SU-DHL-6 (cell line): ENCODE measurements at regions not wholly inside any gene's neighbourhood (a gene's known extent, or its start where the extent isn't known, plus 50 kb on each side); places are given as distances from the start of the nearest gene placed in this dataset.

Experiments used
- H2AFZ ChIP-seq: fragments of 200-600 bp; sonication (generic); 2 replicates; pipeline ENCODE4 v1.6.1; 2014; ENCODE audit warnings: low read depth, mild to moderate bottlenecking, moderate library complexity, mixed read lengths, antibody characterized with exemption, low read length; ENCODE audit not compliant: severe bottlenecking
- H3F3A ChIP-seq: fragments of 200-600 bp; shearing (Covaris generic); 2 replicates; pipeline ENCODE4 v1.6.0; 2016; ENCODE audit warnings: antibody characterized with exemption, mild to moderate bottlenecking; ENCODE audit not compliant: insufficient read depth
- H3K27ac ChIP-seq: fragments of 200-600 bp; sonication (generic); 2 replicates; pipeline ENCODE4 v1.5.1; 2016; ENCODE audit warnings: low read depth, mild to moderate bottlenecking, low read length, moderate library complexity, mixed read lengths
- H3K27me3 ChIP-seq: fragments of 200-600 bp; sonication (generic), shearing (Covaris generic); 2 replicates; pipeline ENCODE4 v1.6.0; 2014; ENCODE audit warnings: mild to moderate bottlenecking, low read length
- H3K36me3 ChIP-seq: fragments of 200-600 bp; sonication (generic); 2 replicates; pipeline ENCODE4 v1.6.1; 2014; ENCODE audit warnings: mild to moderate bottlenecking, low read length, mixed read lengths
- H3K4me2 ChIP-seq: fragments of 300-600, 200-600 bp; shearing (Covaris generic), sonication (generic); 2 replicates; pipeline ENCODE4 v1.6.0; 2014; ENCODE audit warnings: low read length, low read depth, mild to moderate bottlenecking; ENCODE audit not compliant: poor library complexity, severe bottlenecking
- H3K4me3 ChIP-seq: fragments of 200-600 bp; sonication (generic); 2 replicates; pipeline ENCODE4 v1.5.1; 2014; ENCODE audit warnings: antibody characterized with exemption, low read length, mild to moderate bottlenecking, mixed read lengths; ENCODE audit not compliant: insufficient read depth, poor library complexity, severe bottlenecking
- H3K79me2 ChIP-seq: fragments of 200-600 bp; sonication (generic); 2 replicates; pipeline ENCODE4 v1.6.1; 2014; ENCODE audit warnings: mild to moderate bottlenecking, low read length, moderate library complexity; ENCODE audit not compliant: insufficient read depth
- H3K9ac ChIP-seq: fragments of 200-600 bp; sonication (generic); 2 replicates; pipeline ENCODE4 v1.7.0; 2014; ENCODE audit warnings: mild to moderate bottlenecking, low read length
- H3K9me2 ChIP-seq: fragments of 200-600 bp; sonication (generic); replicated peaks from 2 replicates; pipeline ENCODE4 v1.6.1; 2014; ENCODE audit warnings: low read length; ENCODE audit not compliant: insufficient read depth
- H3K9me3 ChIP-seq: fragments of 200-600 bp; sonication (generic); 2 replicates; pipeline ENCODE4 v1.6.1; 2014; ENCODE audit warnings: low read length, mixed read lengths; ENCODE audit not compliant: insufficient read depth
- H4K20me1 ChIP-seq: fragments of 200-600 bp; sonication (generic); 2 replicates; pipeline ENCODE4 v1.6.1; 2014; ENCODE audit warnings: low read depth, mild to moderate bottlenecking, antibody characterized with exemption, low read length, moderate library complexity, mixed read lengths
- EZH2phosphoT487 ChIP-seq: fragments of 200-600 bp; sonication (generic), shearing (Covaris generic); conservative IDR thresholded peaks from 2 replicates; pipeline ENCODE4 v1.6.1; 2018; ENCODE audit warnings: mild to moderate bottlenecking, antibody characterized with exemption, low read length, moderate library complexity, mixed read lengths
- TF ChIP-seq, protein P1 (sequence below): fragments of 200-600 bp; sonication (generic); IDR thresholded peaks from one replicate; pipeline ENCODE4 v1.5.1; 2017; ENCODE audit warnings: antibody characterized with exemption, mild to moderate bottlenecking, low read length, moderate library complexity; ENCODE audit not compliant: insufficient read depth, poor library complexity, severe bottlenecking

DNA sequence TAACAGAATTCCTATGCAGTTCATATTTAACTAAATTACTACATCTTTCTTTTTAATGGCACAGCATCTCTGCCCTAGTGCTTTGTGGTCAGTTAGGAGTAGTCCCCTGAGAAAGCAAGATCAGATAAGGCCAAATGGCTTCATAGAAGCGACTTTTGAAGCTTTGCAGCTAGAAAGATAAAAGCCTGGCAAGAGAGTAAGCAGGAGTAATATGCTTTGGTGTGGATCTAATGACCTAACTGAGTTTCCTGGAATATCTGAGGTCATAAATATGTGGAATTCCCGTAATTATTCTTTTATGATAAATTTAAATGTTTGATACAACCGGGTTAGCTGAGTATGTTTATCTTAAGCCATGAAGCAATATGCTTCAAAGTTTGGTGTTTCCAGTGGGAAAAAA lies 374.9 kb upstream of the LRRC3B start:
- Histone ChIP-seq H3F3A (no peaks in the 10 kb centered on the region), H3K27ac (no peak overlapping the region), H3K27me3 (peaks cover 3% of the 10 kb centered on the region; the same call in 1 of the 2 replicates), H3K9ac (no peak overlapping the region), H3K36me3 (no peaks in the 10 kb centered on the region), H3K4me3 (no peak overlapping the region), H3K79me2 (no peaks in the 10 kb centered on the region), H3K4me2 (no peak overlapping the region), H4K20me1 (no peaks in the 10 kb centered on the region), H3K9me3 (no peaks in the 10 kb centered on the region), H3K9me2 (no peaks in the 10 kb centered on the region), H2AFZ (no peak overlapping the region)
- TF ChIP-seq EZH2phosphoT487, result no peak
- TF ChIP-seq, protein P1, sequence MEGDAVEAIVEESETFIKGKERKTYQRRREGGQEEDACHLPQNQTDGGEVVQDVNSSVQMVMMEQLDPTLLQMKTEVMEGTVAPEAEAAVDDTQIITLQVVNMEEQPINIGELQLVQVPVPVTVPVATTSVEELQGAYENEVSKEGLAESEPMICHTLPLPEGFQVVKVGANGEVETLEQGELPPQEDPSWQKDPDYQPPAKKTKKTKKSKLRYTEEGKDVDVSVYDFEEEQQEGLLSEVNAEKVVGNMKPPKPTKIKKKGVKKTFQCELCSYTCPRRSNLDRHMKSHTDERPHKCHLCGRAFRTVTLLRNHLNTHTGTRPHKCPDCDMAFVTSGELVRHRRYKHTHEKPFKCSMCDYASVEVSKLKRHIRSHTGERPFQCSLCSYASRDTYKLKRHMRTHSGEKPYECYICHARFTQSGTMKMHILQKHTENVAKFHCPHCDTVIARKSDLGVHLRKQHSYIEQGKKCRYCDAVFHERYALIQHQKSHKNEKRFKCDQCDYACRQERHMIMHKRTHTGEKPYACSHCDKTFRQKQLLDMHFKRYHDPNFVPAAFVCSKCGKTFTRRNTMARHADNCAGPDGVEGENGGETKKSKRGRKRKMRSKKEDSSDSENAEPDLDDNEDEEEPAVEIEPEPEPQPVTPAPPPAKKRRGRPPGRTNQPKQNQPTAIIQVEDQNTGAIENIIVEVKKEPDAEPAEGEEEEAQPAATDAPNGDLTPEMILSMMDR, result no peak

GRCh38 chr3:26252001-26252400 lies 370.6 kb upstream of the LRRC3B start:
- no peaks in the 10 kb centered on the region for H3K9me3 ChIP-seq

GRCh38 chr3:26256224-26256623 lies 366.3 kb upstream of the LRRC3B start:
- Histone ChIP-seq H3K79me2 (no peaks in the 10 kb centered on the region), H2AFZ (no peak overlapping the region), H3K27ac (no peak overlapping the region), H3K4me2 (no peak overlapping the region), H3K4me3 (no peak overlapping the region), H3K36me3 (no peaks in the 10 kb centered on the region), H3F3A (no peaks in the 10 kb centered on the region), H4K20me1 (no peaks in the 10 kb centered on the region), H3K9me3 (no peaks in the 10 kb centered on the region), H3K27me3 (no peaks in the 10 kb centered on the region), H3K9me2 (no peaks in the 10 kb centered on the region), H3K9ac (no peak overlapping the region)
- TF ChIP-seq EZH2phosphoT487, result no peak
- TF ChIP-seq, protein P1, result no peak

More at GRCh38 chr3:26252001-26252400, 370.6 kb upstream of the LRRC3B start:
- Histone ChIP-seq H3K4me2 (no peak overlapping the region), H4K20me1 (no peaks in the 10 kb centered on the region), H3K9ac (no peak overlapping the region), H3K79me2 (no peaks in the 10 kb centered on the region), H3K36me3 (no peaks in the 10 kb centered on the region), H3K4me3 (no peak overlapping the region), H3K9me2 (no peaks in the 10 kb centered on the region), H2AFZ (no peak overlapping the region), H3K27me3 (peaks cover 3% of the 10 kb centered on the region; the same call in 1 of the 2 replicates), H3F3A (no peaks in the 10 kb centered on the region), H3K27ac (no peak overlapping the region)
- TF ChIP-seq EZH2phosphoT487, result no peak
- TF ChIP-seq, protein P1, result no peak
